HG02571 (cell line): ENCODE measurements at regions not wholly inside any gene's neighbourhood (a gene's known extent, or its start where the extent isn't known, plus 50 kb on each side); places are given as distances from the start of the nearest gene placed in this dataset.
"Not testable (repeated sequence)": the region's sequence is repeated elsewhere in the genome, so short reads cannot be mapped to it uniquely, and the experiment has no call there.

Experiments used
- ATAC-seq: cut with Tn5 transposase; IDR thresholded peaks from one replicate; pipeline ENCODE4 v1.9.1; 2021; ENCODE audit warnings: mild to moderate bottlenecking, moderate library complexity; ENCODE audit not compliant: unreplicated experiment

DNA sequence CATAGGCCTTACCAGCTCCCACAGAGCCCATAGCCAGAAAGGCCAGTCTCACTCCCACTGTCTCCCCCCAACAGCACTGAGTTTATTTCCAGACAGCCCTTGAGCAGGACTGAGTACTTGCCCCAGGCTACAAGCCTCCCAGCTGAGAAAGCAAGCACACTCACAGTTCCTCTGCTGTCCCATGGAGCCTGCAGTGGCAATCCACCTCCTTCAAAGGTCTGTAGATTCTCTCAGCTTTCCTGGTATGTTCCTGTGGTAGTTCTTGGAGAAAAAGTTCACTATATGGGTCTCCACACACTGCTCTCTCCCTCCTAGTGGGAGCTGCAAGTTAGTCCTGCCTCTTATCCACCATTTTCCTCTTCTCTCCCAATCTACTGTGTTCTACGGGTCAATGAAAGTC lies 728.7 kb downstream of the DIAPH3 start:
- no peak for ATAC-seq

DNA sequence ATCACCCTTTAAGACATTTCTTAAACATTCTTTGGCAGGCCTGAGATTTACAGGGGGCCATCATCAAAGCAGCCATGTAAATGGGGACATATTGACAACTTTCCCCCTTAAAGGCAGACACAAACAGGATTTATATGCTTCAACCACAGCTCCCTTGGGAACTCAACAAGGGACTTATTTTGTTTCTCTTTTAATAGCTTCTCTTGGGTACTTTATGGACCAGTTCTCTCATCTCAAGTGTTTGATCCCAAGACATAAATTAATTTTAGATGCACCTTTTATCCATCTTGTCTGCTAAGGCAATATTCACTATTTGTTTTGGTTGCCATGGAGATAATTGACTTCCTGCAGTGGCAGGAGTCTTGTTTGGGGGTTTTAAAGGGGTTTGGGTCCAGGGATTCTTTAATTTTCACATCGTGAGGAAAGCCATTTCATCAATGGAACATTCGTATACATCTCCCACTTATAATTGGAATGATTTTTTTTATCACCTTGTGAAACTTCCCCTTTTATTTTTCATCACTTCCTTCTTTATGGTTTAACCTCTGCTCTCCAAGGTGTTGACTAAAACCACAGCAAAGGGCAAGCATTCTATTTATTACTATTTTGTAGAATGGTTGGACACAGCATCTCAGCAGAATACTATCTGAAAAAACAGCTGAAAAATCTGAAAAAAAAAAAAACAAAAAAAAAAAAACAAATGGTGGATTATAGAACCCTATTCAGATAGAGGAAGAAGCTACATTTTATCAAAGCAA lies 726.0 kb downstream of the DIAPH3 start:
- no peak for ATAC-seq

DNA sequence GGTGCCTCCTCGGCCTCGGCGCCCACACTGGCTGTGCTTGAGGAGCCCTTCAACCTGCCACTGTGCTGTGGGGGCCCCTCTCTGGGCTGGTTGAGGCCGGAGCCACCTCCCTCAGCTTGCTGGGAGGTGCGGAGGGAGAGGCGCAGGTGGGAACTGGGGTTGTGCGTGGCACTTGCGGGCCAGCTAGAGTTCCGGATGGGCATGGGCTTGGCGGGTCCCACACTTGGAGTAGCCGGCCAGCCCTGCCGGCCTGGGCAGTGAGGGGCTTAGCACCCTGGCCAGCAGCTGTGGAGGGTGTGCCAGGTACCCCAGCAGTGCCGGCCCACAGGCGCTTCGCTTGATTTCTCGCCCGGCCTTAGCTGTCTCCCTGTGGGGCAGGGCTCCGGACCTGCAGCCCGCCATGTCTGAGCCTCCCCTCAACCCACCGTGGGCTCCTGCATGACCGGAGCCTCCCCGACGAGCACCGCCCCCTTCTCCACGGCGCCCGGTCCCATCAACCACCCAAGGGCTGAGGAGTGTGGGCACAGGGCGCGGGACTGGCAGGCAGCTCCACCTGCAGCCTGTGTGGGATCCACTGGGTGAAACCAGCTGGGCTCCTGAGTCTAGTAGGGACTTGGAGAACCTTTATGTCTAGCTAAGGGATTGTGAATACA lies 723.8 kb downstream of the DIAPH3 start:
- no peak for ATAC-seq

DNA sequence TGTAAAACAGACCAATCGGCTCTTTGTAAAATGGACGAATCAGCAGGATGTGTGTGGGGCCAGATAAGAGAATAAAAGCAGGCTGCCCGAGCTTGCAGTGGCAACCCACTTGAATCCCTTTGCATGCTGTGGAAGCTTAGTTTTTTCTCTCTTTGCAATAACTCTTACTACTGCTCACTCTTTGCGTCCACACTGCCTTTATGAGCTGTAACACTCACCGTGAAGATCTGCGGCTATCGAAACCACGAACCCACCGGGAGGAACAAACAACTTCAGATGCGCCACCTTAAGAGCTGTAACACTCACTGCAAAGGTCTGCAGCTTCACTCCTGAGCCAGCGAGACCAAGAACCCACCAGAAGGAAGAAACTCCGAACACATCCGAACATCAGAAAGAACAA lies 722.7 kb downstream of the DIAPH3 start:
- ATAC-seq = not testable (repeated sequence)

DNA sequence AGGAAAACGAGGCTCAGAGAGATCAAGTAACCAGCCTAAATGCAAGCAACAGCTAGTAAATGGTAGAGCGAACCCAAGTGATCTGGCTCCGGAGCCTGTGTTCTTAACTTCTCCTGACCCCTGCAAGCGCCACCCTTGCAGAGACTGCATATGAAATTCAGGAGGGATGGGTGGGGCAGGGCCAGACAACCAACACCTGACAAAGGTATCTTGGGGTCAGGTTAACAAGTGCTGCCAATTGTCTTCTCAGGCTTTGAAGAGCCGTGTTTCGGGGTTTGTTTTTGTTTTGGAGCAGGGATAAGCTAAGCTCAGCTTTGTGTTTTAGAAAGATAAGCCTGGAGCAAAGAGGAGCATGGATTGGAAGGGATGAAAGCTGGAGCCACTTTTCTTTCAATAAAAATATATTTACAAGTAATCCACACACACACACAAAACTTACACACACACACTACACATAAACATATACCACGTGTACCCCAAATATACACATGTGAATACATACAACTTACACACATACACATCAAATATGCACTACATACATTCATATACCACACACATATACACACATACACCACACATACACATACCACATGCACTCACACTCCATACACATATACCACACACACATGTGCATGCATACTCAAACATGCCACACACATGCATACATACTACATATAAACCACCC lies 722.0 kb downstream of the DIAPH3 start:
- ATAC-seq = no peak

DNA sequence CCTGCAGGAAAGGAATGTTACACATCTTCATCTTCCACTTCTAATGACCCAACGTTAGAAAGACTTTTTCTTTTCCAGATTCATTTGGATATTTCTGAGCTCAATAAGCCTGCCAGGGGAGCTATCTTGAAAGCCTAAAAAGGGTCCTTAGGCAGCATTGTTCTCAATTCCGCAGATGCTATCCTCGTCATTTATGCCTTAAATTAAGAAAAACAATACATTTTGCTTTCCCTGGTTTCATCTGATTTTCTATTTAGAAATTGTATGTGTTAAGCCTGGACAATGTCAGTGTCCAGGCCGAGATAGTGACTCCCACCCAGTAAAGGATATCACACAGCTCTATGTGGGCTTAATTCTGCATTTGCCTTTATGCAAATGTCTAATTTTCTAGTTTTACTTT lies 721.3 kb downstream of the DIAPH3 start:
- no peak for ATAC-seq

DNA sequence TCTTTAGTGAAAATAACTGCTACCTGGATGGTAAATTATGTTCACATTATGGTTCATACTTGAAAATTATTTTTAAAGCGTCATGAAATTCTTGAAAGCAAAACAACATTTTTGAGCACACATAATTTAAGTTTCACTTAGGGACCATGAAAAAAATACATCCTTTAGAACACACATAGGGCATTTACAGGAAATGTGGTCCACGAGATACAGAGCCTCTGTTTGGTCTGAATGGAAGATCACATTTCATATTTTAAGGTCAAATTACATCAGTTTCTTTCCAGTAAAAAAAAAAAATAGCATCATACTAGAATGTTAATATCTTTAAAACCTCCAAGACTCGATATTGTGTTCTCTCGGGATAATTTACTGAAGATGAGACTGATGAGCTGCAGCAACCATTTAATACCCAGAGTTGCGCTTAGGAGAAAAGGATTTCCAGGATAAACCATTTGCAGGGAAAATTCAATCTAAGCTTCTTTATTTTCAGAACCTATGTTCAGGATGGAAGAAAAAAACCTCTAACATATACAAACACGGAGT lies 720.7 kb downstream of the DIAPH3 start:
- no peak for ATAC-seq

DNA sequence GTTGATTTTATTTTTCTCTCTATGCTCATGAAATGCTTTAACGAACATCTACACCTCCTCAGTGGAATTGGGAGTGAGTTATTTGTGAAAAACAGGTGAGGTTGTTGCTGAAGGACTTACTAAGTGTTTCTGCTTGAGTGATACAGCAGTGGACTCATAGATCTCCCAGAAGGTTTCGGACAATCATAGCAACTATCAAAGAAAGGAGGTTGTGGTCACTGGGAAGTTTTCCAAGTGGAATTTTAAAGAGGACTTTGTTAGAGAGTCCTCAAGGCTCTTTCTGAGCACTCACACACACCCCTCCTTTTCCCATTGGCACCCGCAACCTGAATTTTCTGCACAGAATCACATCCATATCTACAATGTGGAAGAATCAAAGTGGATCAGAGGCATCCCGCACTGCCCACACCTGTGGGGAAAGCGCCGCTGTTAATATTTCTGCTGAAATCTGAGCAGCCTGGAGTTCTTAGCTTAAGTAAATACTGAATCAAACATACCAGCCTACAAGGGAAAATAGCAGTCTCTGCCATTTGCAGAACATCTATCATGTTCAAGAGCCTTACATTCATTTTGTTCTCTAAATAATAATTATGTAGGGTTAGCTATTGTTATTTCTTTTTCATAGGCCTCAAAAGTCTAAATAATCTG lies 719.4 kb downstream of the DIAPH3 start:
- no peak for ATAC-seq

DNA sequence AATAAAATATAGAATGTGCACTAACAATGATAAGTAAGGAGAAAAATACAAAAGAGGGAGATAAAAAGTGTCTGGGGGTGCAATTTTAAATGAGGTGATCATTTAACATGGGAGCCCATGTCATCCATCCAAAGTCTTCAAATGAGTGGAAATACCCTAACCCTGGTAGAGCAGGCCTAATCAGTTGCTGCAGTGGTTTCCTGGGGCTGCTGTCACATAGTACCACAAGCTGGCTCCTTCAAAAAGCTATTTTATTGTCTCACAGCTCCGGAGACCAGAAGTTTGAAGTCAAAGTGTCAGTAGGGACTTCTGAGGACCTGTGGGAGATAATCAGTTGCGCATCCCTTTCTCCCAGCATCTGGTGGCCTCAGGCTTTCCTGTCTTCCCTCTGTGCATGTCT lies 717.9 kb downstream of the DIAPH3 start:
- ATAC-seq = no peak

DNA sequence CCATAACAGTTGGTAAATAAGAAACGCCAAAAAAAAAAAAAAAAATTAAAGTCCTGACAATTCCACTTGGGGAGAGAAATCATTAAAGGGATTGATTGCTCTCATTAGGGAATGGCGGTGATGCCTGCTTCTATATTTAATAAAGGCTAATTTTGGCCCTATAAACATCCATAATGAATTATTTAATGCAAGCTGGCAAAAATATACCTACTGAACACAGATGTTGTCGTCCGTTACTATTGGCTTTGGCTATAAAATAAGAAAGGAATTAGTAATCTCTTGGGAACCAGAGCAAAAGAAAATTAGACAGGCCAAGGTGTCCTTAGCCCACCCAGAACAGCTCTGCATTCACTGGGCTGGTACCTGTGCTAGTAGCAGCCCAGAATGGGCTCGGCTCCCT lies 717.3 kb downstream of the DIAPH3 start:
- no peak for ATAC-seq

DNA sequence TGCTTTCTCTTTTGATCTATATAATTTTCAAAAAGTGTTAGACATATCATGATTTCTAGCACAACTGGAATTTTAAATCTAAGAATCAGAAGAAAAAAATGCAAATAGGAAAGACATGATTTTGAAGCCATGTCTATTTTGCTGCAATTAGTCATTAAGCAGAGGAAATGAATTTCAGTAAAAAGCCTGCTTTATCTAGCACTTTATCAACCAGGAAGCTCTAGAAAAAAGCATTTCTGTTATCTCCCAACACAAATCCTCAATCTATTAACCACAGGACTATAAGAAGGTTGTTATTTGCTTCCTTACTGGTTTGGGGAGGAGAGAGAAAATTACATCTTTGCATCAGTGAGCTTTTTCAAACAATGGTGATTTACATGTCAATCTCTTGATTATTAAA lies 716.7 kb downstream of the DIAPH3 start:
- ATAC-seq = no peak

DNA sequence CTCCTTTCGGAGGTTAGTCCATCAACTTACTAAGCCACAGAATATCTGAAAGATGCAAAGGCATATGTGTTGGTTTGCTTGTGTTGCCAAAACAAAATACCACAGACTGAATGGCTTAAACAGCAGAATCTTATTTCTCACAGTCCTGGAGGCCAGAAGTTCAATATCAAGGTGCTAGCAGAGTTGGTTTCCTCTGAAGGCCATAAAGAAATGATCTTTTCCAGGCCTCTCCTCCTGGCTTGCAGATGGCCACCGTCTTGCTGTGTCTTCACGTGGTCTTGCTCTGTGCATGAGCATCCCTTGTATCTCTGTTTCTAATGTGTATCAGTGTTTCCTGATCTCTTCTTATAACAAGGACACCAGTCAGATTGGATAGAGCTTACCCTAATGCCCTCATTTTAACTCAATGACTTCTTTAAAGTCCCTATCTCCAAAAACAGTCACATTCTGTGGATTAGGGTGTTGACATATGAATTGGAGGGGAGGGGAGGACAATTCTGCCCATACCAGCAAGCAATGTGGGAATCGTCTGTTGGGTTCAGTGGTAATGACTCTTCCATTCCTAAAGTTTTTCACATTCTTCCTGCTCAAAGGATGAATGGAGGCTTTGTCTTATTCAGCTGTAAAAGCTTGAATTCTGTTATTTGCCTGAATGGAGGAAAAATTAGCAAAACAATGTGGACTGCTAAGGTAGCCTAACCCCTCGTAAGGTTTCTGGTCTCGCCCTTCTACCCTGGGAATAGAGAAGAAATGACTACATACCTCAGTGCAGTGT lies 715.7 kb downstream of the DIAPH3 start:
- no peak for ATAC-seq

DNA sequence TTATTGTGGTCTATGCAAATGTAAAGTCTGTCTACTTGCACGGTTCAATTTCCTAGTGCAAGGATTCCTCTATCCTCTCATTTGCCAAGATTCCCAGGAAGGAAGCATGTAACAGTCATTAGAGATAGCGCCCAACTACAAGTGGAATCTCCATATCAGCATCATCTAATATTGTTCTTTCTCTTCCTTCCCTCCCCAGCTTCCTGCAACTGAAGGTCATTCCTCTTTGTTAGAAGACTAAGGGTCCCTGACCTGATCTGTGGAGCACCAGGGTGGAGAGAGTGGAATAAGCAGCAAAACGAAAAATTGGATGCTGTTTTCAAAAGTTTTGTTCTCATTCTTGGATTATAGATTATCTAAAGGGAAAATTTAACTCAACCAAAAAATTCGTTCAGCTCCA lies 714.0 kb downstream of the DIAPH3 start:
- no peak for ATAC-seq

DNA sequence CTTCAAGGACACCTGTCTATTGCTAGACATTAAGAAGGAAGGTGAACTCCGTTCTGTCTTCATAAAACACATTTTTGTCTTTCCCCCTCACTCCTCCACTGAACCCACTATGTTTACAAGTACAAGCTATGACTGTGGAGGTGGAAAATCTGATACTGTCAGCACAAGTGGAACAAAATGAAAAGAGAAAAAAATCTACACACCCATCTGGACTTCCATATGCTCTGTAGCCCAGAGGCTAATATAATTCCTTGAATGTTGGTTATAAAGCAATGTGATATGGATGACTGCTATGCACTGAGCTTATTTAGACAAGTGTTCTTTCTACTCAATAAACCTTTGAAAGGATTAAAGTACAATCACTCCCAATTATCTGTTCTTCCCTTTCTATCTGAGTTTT lies 713.5 kb downstream of the DIAPH3 start:
- no peak for ATAC-seq

DNA sequence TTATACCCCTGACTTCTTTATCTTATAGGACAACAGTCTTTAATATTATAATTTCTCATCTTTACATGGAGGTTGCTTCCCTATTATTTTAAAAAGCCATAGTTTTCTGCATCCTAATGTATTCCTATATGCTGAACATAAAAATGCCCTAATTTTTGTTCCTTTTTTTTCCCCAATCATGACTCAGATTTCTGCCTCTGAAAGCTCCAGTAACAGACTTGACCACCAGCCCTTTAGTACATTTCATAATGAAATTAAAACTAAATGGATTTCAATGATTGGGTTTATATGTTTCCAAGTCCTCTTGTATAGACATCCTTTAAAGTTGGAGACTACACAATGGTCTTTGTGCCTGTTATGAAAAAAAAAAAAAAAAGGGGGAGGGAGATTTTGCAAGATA lies 712.5 kb downstream of the DIAPH3 start:
- ATAC-seq = no peak

DNA sequence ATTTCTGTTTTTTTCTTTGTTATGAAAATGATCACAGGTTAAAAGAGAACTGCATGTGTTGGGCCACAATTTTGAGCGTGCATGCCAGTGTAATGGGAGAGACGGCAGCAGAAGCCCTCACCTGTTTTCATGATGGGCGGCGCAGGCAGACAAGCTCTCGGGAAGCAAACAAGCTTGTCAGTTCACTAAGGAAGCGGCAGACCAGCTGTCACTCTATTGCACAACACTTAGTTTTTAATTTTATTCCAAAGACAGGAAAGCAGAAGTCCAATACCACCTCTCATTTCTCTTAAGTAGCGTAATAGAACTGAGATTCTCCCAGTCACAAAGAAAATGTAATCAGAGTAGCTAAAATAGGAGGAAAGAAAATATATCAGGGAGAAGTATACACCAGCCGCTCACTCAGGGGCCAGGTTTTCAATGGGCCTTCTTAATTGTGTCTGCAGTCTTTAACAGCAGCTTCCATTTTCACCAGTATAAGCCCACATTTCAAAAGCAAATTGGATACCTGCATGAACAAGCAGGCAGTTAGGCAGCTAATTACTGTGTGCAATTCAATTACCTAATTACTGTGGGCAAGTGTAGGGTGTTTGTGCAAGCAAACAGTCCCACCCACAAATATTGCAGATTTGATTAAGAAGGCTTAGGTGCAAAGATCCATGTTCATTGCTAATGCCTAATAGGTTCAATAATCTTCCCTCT lies 711.4 kb downstream of the DIAPH3 start:
- no peak for ATAC-seq

DNA sequence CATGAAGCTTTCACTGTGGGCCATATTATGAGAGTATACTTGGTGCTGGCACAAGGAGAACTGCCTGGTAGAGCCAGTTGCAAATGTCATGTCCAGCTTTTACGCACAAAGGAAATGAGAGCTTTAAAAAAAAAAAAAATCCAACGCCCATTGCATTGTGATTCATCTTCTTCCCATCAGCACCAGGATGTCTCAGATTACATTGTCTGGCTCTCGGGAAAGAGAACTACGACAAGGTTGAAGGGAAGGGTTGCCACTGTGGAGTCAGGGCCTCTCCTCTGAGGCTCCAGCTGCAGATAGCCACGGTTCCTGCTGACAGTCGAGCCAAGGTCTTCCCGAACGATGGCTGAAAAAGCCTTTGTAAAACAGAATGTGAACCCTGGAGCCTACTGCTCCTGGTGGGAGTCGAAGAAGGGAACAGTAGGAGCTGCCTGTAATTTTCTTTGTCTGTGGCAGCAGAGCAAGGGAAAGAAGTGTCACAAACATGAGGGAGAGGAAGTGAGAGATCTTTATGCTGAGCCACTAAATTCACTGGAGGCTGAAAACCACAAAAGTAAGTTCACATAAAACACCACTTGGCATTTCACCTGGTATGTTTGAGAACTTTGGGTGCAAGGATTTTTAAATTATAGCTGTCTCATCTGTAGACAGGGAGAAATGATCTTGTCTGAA lies 704.7 kb downstream of the DIAPH3 start:
- no peak for ATAC-seq

DNA sequence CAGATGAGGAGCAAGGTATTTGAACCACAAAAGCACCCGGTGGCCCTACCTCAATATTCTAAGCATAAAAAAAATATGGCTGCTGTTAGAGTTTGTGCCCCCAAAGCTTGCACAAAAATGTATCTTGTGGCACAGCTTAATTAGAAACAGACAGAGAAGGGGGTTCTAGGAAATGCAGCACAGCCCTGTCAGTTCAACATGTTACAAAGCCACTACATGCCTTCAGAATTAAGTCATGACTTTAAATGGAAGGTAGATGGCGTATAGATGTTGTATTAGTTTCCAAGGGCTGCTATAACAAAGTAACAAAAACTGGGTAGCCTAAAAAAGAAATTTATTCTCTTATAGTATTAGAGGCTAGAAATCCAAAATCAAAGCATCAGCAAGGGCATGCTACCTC lies 703.8 kb downstream of the DIAPH3 start:
- ATAC-seq = no peak

DNA sequence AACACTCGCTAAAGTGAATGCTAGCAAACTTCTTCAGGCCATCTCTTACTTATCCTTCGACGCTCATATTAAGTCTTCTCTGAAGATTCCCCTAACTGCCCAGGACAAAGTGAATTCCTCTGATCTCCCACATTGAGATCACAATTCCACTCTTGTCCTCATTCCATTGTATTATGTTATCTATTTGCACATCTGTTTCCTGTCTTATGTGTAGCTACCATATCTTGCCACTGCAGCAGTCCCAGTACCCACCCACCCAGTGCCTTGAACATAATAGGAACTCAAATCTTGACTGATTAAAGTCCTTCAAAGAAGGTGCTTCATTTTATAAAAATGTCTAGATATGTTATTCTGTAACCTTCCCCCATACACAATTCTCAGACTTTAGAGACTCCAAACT lies 702.3 kb downstream of the DIAPH3 start:
- no peak for ATAC-seq

DNA sequence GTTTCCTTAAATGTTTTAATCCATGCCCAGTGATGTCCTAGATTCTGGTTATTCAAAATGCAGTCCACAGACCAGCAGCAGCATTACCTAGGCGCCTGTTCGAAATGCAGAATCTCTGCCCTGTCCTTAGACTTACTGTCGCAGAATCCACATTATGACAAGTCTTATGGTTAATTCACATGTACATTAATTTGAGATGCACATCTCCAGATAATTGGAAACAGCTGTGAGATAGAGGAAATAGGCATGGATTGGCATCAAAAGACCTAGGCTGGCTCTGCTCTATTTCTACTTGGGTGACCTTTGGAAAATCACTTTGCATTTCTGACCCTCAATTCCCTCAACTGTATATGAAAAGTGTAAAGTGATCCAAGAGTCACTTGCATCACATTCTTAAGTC lies 700.7 kb downstream of the DIAPH3 start:
- no peak for ATAC-seq
